KMS-11 (cell line): ENCODE measurements at regions not wholly inside any gene's neighbourhood (a gene's known extent, or its start where the extent isn't known, plus 50 kb on each side); places are given as distances from the start of the nearest gene placed in this dataset.

Experiments
- H2AFZ ChIP-seq: fragments of 200-600 bp; sonication (generic); 2 replicates; pipeline ENCODE4 v1.6.1; 2016; ENCODE audit warnings: antibody characterized with exemption, mixed run types, low read depth
- H3K27ac ChIP-seq: fragments of 200-600 bp; sonication (generic); 2 replicates; pipeline ENCODE4 v1.6.1; 2016; ENCODE audit warnings: mild to moderate bottlenecking, mixed run types
- H3K27me3 ChIP-seq: fragments of 200-600 bp; sonication (generic); 2 replicates; pipeline ENCODE4 v1.6.1; 2017; ENCODE audit warnings: mild to moderate bottlenecking, low read depth, mixed run types, moderate library complexity; ENCODE audit not compliant: insufficient read depth
- H3K36me3 ChIP-seq: fragments of 200-600 bp; sonication (generic); 2 replicates; pipeline ENCODE4 v1.6.1; 2017; ENCODE audit warnings: mild to moderate bottlenecking, mixed run types; ENCODE audit not compliant: insufficient read depth
- H3K4me1 ChIP-seq: fragments of 200-600 bp; sonication (generic); 2 replicates; pipeline ENCODE4 v1.6.1; 2016; ENCODE audit warnings: mild to moderate bottlenecking, low read depth, mixed run types; ENCODE audit not compliant: poor library complexity, severe bottlenecking
- H3K4me2 ChIP-seq: fragments of 200-600 bp; sonication (generic); 2 replicates; pipeline ENCODE4 v1.7.0; 2016; ENCODE audit warnings: mild to moderate bottlenecking, mixed run types
- H3K4me3 ChIP-seq: fragments of 200-600 bp; sonication (generic); IDR thresholded peaks from 2 replicates; pipeline ENCODE4 v1.6.1; 2017; ENCODE audit warnings: low read depth, low read length, mixed read lengths; ENCODE audit not compliant: insufficient read depth
- H3K79me2 ChIP-seq: fragments of 200-600 bp; sonication (generic); 2 replicates; pipeline ENCODE4 v1.6.1; 2016; ENCODE audit warnings: low read depth, mixed run types; ENCODE audit not compliant: insufficient read depth
- H3K9ac ChIP-seq: fragments of 200-600 bp; sonication (generic); 2 replicates; pipeline ENCODE4 v1.6.1; 2016; ENCODE audit warnings: mild to moderate bottlenecking, mixed run types
- H4K20me1 ChIP-seq: fragments of 200-600 bp; sonication (generic); 2 replicates; pipeline ENCODE4 v1.6.1; 2016; ENCODE audit warnings: mild to moderate bottlenecking, mixed run types; ENCODE audit not compliant: insufficient read depth
- CTCF ChIP-seq: fragments of 200-600 bp; sonication (generic); conservative IDR thresholded peaks from 2 replicates; pipeline ENCODE4 v1.6.1; 2017; ENCODE audit warnings: low read depth, mild to moderate bottlenecking, antibody characterized with exemption, low read length, moderate library complexity, mixed read lengths

- Histone ChIP-seq H3K4me3 (no peak overlapping the region), H3K79me2 (no peaks in the 10 kb centered on the region), H2AFZ (no peak overlapping the region), H3K4me1 (peaks cover 26% of the 10 kb centered on the region), H3K9ac (no peak overlapping the region), H3K36me3 (no peaks in the 10 kb centered on the region), H3K27me3 (no peaks in the 10 kb centered on the region), H3K27ac (no peak overlapping the region), H4K20me1 (no peaks in the 10 kb centered on the region), H3K4me2 (no peak overlapping the region; the same call in 1 of the 2 replicates)
- TF ChIP-seq CTCF, result no peak
These were observed 60.1 kb upstream of the NFE2L3 start for GRCh38 chr7:26091933-26092332.

GRCh38 chr7:26093023-26093422, 59.0 kb upstream of the NFE2L3 start:
- Histone ChIP-seq H3K4me3 (no peak overlapping the region), H3K79me2 (no peaks in the 10 kb centered on the region), H4K20me1 (no peaks in the 10 kb centered on the region), H3K4me2 (no peak overlapping the region), H3K9ac (no peak overlapping the region), H3K27ac (no peak overlapping the region), H2AFZ (no peak overlapping the region), H3K27me3 (no peaks in the 10 kb centered on the region), H3K4me1 (peaks cover 35% of the 10 kb centered on the region), H3K36me3 (no peaks in the 10 kb centered on the region)
- no peak for TF ChIP-seq CTCF

GRCh38 chr7:26096136-26096535, 55.9 kb upstream of the NFE2L3 start:
- no peak overlapping the region for H3K9ac ChIP-seq
- H3K4me1 ChIP-seq, result peaks cover 20% of the 10 kb centered on the region
- no peaks in the 10 kb centered on the region for H3K27me3 ChIP-seq
- H3K4me2 ChIP-seq, result no peak overlapping the region
- H3K79me2 ChIP-seq, result no peaks in the 10 kb centered on the region
- no peaks in the 10 kb centered on the region for H4K20me1 ChIP-seq
- no peak overlapping the region for H2AFZ ChIP-seq
- H3K36me3 ChIP-seq, result no peaks in the 10 kb centered on the region
- TF ChIP-seq CTCF, result no peak
- no peak overlapping the region for H3K4me3 ChIP-seq
- no peak overlapping the region for H3K27ac ChIP-seq

GRCh38 chr7:26097837-26098668, 53.9 kb upstream of the NFE2L3 start:
- no peaks in the 10 kb centered on the region for H3K27me3 ChIP-seq
- H3K4me3 ChIP-seq, result no peak overlapping the region
- H3K9ac ChIP-seq, result no peak overlapping the region
- H4K20me1 ChIP-seq, result no peaks in the 10 kb centered on the region
- no peak overlapping the region for H2AFZ ChIP-seq
- no peak for TF ChIP-seq CTCF
- H3K36me3 ChIP-seq, result no peaks in the 10 kb centered on the region
- H3K4me1 ChIP-seq, result peaks cover 12% of the 10 kb centered on the region
- no peak overlapping the region for H3K27ac ChIP-seq
- H3K4me2 ChIP-seq, result no peak overlapping the region
- no peaks in the 10 kb centered on the region for H3K79me2 ChIP-seq
